MCF 10A (cell line): ENCODE measurements at regions not wholly inside any gene's neighbourhood (a gene's known extent, or its start where the extent isn't known, plus 50 kb on each side); places are given as distances from the start of the nearest gene placed in this dataset.
A peak's percentile ranks its signal among the peaks of the same experiment; 100 is the strongest.

ENCODE experiments used
- BruUV-seq: library from RNA; stranded (reverse); fragments of 400-500 nt; replicated peaks from 2 replicates; lab custom pipeline; 2021; lab: Mats Ljungman, UMichigan
- CTCF ChIA-PET: fragments of 300-600 bp; sonication (Branson Sonifier 250); formaldehyde crosslinking; extraction: SDS; loops from one replicate; lab custom pipeline; 2021; ENCODE audit warnings: antibody characterized with exemption, inconsistent platforms; lab: Yijun Ruan, JAX
- POLR2A ChIA-PET: fragments of 300-600, 350-650 bp; sonication (Branson Sonifier 250); formaldehyde crosslinking; extraction: SDS; loops from one replicate; lab custom pipeline; 2020; ENCODE audit warnings: antibody characterized with exemption, inconsistent platforms; lab: Yijun Ruan, JAX
- DNase-seq: peaks from one replicate; pipeline ENCODE4 v3.0.0-alpha.2; 2018; ENCODE audit not compliant: unreplicated experiment
- H3K27ac Mint-ChIP-seq: one replicate; pipeline ENCODE4 v1.8.0; 2022; ENCODE audit warnings: mild to moderate bottlenecking, low read depth, mixed read lengths; ENCODE audit not compliant: unreplicated experiment
- H3K27me3 Mint-ChIP-seq: one replicate; pipeline ENCODE4 v1.8.0; 2022; ENCODE audit warnings: mixed read lengths; ENCODE audit not compliant: insufficient read depth, unreplicated experiment
- H3K36me3 Mint-ChIP-seq: one replicate; pipeline ENCODE4 v1.8.0; 2022; ENCODE audit warnings: mild to moderate bottlenecking, moderate library complexity, mixed read lengths; ENCODE audit not compliant: insufficient read depth, unreplicated experiment
- H3K4me1 Mint-ChIP-seq: one replicate; pipeline ENCODE4 v1.8.0; 2022; ENCODE audit warnings: mixed read lengths; ENCODE audit not compliant: insufficient read depth, unreplicated experiment
- H3K4me3 Mint-ChIP-seq: one replicate; pipeline ENCODE4 v1.8.0; 2022; ENCODE audit warnings: mild to moderate bottlenecking, moderate library complexity, mixed read lengths; ENCODE audit not compliant: unreplicated experiment
- H3K9me3 Mint-ChIP-seq: one replicate; pipeline ENCODE4 v1.8.0; 2022; ENCODE audit warnings: mixed read lengths; ENCODE audit not compliant: unreplicated experiment
- CTCF ChIP-seq: fragments of 200-600 bp; IDR thresholded peaks from one replicate; pipeline ENCODE4 v1.8.0; 2022; ENCODE audit warnings: antibody characterized with exemption, mild to moderate bottlenecking; ENCODE audit not compliant: unreplicated experiment
- intact Hi-C: fragments of 100-400 bp; cut with micrococcal nuclease; formaldehyde crosslinking; loops from 2 replicates; pipeline ENCODE4 v1.14.1; 2022

GRCh38 chr17:17414341-17414805, 62.4 kb upstream of the MED9 start:
- Mint-ChIP-seq H3K9me3 (no peaks in the 10 kb centered on the region), H3K27ac (peak overlapping the region; percentile 57), H3K4me1 (peaks cover 21% of the 10 kb centered on the region), H3K27me3 (no peaks in the 10 kb centered on the region), H3K36me3 (no peaks in the 10 kb centered on the region), H3K4me3 (peak overlapping the region; percentile 61)
- DNase-seq = peak; percentile 70
- intact Hi-C loops = no loop called here
- CTCF ChIA-PET = interaction anchor here (0.5 to 1.0 kb wide), 4 partner anchors 8 to 154 kb away, joined by 3 to 5 read pairs (median 4); no protein-coding TSS in a partner anchor
- BruUV-seq = no TSS peak
- TF ChIP-seq CTCF = no peak
- POLR2A ChIA-PET = interaction anchor here (1.9 kb wide), 1 partner anchor 27 kb away, joined by 7 read pairs; no protein-coding TSS in a partner anchor

GRCh38 chr17:17415006-17415405, 61.8 kb upstream of the MED9 start:
- no peak for DNase-seq
- TF ChIP-seq CTCF = no peak
- ChIA-PET POLR2A (interaction anchor here (1.9 kb wide), 1 partner anchor 28 kb away, joined by 7 read pairs; no protein-coding TSS in a partner anchor), CTCF (interaction anchor here (0.6 kb wide), 1 partner anchor 153 kb away, joined by 4 read pairs; no protein-coding TSS in a partner anchor)
- Mint-ChIP-seq H3K4me3 (no peak overlapping the region), H3K36me3 (no peaks in the 10 kb centered on the region), H3K4me1 (peaks cover 21% of the 10 kb centered on the region), H3K27ac (peak overlapping the region; percentile 57), H3K27me3 (no peaks in the 10 kb centered on the region), H3K9me3 (no peaks in the 10 kb centered on the region)
- no TSS peak for BruUV-seq
- intact Hi-C loops = no loop called here

GRCh38 chr17:17416007-17416399, 60.8 kb upstream of the MED9 start:
- no peak overlapping the region for H3K4me3 Mint-ChIP-seq
- no peak for TF ChIP-seq CTCF
- ChIA-PET CTCF (no interaction called here), POLR2A (no interaction called here)
- no peaks in the 10 kb centered on the region for H3K9me3 Mint-ChIP-seq
- intact Hi-C loops = no loop called here
- H3K36me3 Mint-ChIP-seq = no peaks in the 10 kb centered on the region
- no peaks in the 10 kb centered on the region for H3K27me3 Mint-ChIP-seq
- BruUV-seq = no TSS peak
- H3K27ac Mint-ChIP-seq = no peak overlapping the region
- peak; percentile 87 for DNase-seq
- H3K4me1 Mint-ChIP-seq = peaks cover 21% of the 10 kb centered on the region

GRCh38 chr17:17416400-17417360, 60.1 kb upstream of the MED9 start:
- no peaks in the 10 kb centered on the region for H3K36me3 Mint-ChIP-seq
- no peak overlapping the region for H3K4me3 Mint-ChIP-seq
- POLR2A ChIA-PET = interaction anchor here (0.7 to 0.9 kb wide), 2 partner anchors 28 to 61 kb away, joined by 3 read pairs; no protein-coding TSS in a partner anchor
- TF ChIP-seq CTCF = no peak
- intact Hi-C loops = no loop called here
- H3K27ac Mint-ChIP-seq = no peak overlapping the region
- no TSS peak for BruUV-seq
- no peaks in the 10 kb centered on the region for H3K27me3 Mint-ChIP-seq
- CTCF ChIA-PET = no interaction called here
- H3K4me1 Mint-ChIP-seq = peaks cover 21% of the 10 kb centered on the region
- DNase-seq = peak; percentile 59
- no peaks in the 10 kb centered on the region for H3K9me3 Mint-ChIP-seq
